ENCODE measurements at regions not wholly inside any gene's neighbourhood (a gene's known extent, or its start where the extent isn't known, plus 50 kb on each side); places are given as distances from the start of the nearest gene placed in this dataset.

DNA sequence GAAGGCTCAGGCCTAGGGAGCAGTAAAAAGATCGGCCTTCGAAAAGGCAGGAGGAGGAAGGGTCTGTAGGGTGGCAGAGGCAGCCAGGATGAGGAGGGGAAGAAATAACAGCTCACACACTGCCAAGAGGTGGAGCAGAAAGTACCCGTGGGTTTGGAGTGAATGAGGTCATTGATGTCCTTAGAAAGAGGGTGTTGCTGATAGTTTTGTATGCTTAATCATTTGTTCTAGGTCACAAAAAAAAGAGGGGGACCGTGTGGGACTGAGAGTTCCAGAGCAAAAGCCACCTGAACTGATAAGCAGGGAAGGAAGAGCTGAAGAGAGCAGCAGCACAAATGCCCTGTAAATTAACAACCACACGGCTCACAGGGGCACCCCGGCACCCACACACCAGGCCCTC lies 140.4 kb downstream of the FAM161A start:
- TF ChIP-seq, protein P1, sequence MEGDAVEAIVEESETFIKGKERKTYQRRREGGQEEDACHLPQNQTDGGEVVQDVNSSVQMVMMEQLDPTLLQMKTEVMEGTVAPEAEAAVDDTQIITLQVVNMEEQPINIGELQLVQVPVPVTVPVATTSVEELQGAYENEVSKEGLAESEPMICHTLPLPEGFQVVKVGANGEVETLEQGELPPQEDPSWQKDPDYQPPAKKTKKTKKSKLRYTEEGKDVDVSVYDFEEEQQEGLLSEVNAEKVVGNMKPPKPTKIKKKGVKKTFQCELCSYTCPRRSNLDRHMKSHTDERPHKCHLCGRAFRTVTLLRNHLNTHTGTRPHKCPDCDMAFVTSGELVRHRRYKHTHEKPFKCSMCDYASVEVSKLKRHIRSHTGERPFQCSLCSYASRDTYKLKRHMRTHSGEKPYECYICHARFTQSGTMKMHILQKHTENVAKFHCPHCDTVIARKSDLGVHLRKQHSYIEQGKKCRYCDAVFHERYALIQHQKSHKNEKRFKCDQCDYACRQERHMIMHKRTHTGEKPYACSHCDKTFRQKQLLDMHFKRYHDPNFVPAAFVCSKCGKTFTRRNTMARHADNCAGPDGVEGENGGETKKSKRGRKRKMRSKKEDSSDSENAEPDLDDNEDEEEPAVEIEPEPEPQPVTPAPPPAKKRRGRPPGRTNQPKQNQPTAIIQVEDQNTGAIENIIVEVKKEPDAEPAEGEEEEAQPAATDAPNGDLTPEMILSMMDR (IDR thresholded peaks at IDR 0.05; ENCODE audit: borderline replicate concordance, insufficient read depth, low read depth, low read length), result no peak
- no peak overlapping the region for H3K4me3 ChIP-seq (ENCODE audit: low read depth, low read length)

DNA sequence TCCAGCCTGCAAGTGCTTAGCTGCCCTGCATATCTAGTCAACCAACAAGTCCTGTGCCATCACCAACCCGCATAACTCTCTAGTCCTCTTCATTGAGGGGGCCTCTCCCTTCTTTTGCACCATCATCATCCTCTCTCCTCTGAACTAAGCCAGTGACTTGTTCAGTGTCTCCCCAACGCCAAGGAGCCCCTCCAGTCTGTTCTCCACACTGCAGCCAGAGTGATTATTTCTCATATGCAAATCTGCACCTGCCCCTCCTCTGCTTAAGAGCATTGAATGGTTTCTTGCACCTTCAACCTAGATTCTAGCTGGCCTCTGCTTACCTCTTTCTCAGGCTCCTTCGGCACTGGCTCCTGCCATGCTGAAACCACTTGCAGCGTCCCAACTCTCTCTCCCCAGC lies 141.8 kb downstream of the FAM161A start:
- no peak overlapping the region for H3K4me3 ChIP-seq (ENCODE audit: low read depth, low read length)
- TF ChIP-seq, protein P1 (IDR thresholded peaks at IDR 0.05; ENCODE audit: borderline replicate concordance, insufficient read depth, low read depth, low read length), result no peak

DNA sequence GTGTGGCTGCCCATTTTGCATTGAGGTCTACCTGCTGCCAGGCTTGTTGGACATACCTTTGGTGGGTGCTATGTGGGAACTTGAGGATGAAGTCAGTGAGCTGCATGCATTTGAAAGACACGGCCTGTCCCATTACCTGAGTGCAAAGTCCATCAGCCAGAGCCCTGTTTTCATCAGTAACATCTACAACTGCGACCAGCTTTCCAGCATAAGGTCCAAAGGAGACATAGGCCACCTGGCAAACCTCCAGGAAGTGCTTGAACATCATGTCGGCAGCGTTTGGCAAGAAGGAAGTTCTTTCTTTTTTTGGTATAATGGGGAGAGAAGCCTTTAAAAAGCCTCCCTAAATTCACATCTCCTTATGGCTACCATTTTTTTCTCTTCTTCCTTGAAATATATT lies 143.1 kb downstream of the FAM161A start:
- no peak overlapping the region for H3K4me3 ChIP-seq (ENCODE audit: low read depth, low read length)
- TF ChIP-seq, protein P1 (IDR thresholded peaks at IDR 0.05; ENCODE audit: borderline replicate concordance, insufficient read depth, low read depth, low read length), result no peak

DNA sequence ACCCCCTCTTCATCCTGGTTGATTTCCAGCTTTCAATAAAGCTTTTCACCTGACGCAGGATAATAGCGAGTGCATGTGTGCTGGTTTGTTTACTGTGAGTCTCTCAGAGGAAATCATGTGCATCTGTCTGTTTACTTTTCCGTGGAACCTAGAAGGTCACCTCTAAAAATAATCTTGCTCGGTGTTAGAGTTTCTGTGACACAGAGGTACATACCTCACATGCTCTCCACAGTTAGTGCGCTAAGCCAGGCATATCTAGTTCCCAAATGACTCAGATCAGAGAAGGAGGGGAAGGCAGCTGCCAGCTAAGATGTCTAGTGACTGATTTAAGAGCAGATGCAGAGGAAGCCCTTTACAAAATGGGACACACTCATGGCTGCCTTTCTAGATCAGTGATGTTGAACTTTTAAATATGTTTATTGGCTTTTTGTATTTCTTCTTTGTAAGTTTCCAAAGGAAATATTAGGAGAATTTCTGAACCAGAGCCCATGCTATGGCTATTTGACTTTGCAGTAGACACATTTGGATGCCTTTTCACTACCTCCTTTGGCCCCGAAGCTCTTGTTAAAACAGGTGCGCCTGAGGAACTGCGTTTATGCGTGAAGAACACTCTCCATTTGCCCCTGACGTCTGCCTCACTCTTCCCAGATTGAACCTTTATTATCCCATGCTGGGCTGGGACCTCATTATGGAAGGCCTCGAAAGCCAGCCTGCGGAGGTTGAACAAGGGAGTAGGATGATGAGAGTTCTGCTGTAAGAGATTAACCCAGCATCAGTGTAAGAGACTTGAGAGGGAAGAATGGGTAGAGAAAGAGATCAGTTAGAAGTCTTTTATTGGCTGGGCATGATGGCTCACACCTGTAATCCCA lies 145.6 kb downstream of the FAM161A start:
- H3K4me3 ChIP-seq (ENCODE audit: low read depth, low read length), result no peak overlapping the region
- TF ChIP-seq, protein P1 (IDR thresholded peaks at IDR 0.05; ENCODE audit: borderline replicate concordance, insufficient read depth, low read depth, low read length), result no peak

DNA sequence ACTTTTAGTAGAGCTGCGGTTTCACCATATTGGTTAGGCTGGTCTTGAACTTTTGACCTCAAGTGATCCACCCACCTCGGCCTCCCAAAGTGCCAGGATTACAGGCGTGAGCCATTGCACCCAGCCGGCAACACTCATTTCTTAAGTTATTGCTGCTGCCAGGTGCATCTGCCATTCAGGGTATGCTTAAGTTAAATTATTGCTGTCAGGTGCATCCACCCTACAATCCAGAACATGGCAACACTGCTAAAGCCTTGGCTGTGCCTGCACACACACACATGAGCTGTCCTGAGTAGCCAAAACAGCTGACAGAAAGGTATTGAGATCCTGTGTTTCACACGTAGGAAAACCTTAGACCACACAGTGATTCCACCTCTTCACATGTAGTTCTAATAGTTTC lies 148.2 kb downstream of the FAM161A start:
- TF ChIP-seq, protein P1 (IDR thresholded peaks at IDR 0.05; ENCODE audit: borderline replicate concordance, insufficient read depth, low read depth, low read length), result no peak
- no peak overlapping the region for H3K4me3 ChIP-seq (ENCODE audit: low read depth, low read length)

DNA sequence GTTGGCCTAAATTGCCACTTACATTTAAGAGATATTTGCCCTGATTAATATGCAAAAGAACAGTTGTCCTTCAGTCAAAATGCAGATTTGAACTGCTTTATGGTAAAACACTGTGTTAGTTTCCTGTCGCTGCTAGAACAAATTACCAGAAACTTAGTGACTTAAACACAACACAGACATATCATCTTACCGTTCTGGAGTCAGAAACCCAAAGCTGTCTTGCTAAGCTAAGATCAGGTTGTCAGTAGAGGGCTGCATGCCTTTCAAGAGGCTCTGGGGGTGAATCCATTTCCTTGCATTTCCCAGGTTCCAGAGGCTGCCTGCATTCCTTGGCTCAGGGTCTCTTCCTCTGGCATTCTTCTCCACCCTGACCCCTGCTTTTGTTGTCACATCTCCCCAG lies 149.5 kb downstream of the FAM161A start:
- TF ChIP-seq, protein P1 (IDR thresholded peaks at IDR 0.05; ENCODE audit: borderline replicate concordance, insufficient read depth, low read depth, low read length), result no peak
- no peak overlapping the region for H3K4me3 ChIP-seq (ENCODE audit: low read depth, low read length)

DNA sequence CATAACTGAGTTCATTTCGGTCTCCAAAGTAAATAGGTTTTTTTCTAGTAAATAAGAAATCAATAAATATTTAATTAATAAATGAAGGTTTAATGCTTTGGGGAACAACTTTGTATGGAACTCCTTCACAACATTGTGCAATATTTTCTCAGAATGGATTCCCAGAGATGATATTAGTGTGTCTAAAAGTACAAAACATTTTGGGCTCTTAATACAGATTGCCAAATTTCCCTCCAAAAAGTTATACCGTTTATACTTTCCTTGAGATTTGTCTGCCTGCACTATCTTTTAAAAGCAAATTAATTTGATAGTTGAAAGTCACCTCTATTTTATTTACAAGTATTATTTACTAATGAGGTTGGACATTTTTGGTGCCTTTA lies 151.8 kb downstream of the FAM161A start:
- no peak overlapping the region for H3K4me3 ChIP-seq (ENCODE audit: low read depth, low read length)
- TF ChIP-seq, protein P1 (IDR thresholded peaks at IDR 0.05; ENCODE audit: borderline replicate concordance, insufficient read depth, low read depth, low read length), result no peak
